GM23338 (cell line): ENCODE measurements at regions not wholly inside any gene's neighbourhood (a gene's known extent, or its start where the extent isn't known, plus 50 kb on each side); places are given as distances from the start of the nearest gene placed in this dataset.

Experiments used
- EZH2phosphoT487 ChIP-seq: fragments of 200-600 bp; sonication (generic); IDR thresholded peaks from one replicate; pipeline ENCODE4 v1.8.1; 2018; ENCODE audit warnings: antibody characterized with exemption; ENCODE audit not compliant: unreplicated experiment
- JUNB ChIP-seq: IDR thresholded peaks from one replicate; pipeline ENCODE4 v1.6.1; 2016; ENCODE audit warnings: antibody characterized with exemption; ENCODE audit not compliant: unreplicated experiment
- POLR2AphosphoS5 ChIP-seq: IDR thresholded peaks from 2 replicates; pipeline ENCODE4 v1.6.1; 2016; ENCODE audit warnings: antibody characterized with exemption, low read depth
- REST ChIP-seq: IDR thresholded peaks from one replicate; pipeline ENCODE4 v1.6.1; 2018; ENCODE audit warnings: antibody characterized with exemption; ENCODE audit not compliant: unreplicated experiment
- STAT1 ChIP-seq: IDR thresholded peaks from one replicate; pipeline ENCODE4 v1.6.1; 2016; ENCODE audit warnings: antibody characterized with exemption; ENCODE audit not compliant: unreplicated experiment
- ZNF462 ChIP-seq: fragments of 250-450 bp; sonication (Bioruptor Pico); IDR thresholded peaks from 2 replicates; pipeline ENCODE4 v1.5.0; 2020; ENCODE audit warnings: mild to moderate bottlenecking, moderate library complexity
- TF ChIP-seq, protein P1 (sequence below): IDR thresholded peaks from 2 replicates; pipeline ENCODE4 v1.6.1; 2016; ENCODE audit warnings: antibody characterized with exemption

GRCh38 chr14:95616745-95617144, 69.5 kb upstream of the TCL1B start (continued):
- TF ChIP-seq ZNF462 (CRISPR knock-in tag), result no peak
- TF ChIP-seq EZH2phosphoT487, result no peak
- TF ChIP-seq REST, result no peak
- no peak for TF ChIP-seq POLR2AphosphoS5
- TF ChIP-seq STAT1, result no peak
- TF ChIP-seq, protein P1, sequence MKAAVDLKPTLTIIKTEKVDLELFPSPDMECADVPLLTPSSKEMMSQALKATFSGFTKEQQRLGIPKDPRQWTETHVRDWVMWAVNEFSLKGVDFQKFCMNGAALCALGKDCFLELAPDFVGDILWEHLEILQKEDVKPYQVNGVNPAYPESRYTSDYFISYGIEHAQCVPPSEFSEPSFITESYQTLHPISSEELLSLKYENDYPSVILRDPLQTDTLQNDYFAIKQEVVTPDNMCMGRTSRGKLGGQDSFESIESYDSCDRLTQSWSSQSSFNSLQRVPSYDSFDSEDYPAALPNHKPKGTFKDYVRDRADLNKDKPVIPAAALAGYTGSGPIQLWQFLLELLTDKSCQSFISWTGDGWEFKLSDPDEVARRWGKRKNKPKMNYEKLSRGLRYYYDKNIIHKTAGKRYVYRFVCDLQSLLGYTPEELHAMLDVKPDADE, result no peak
- TF ChIP-seq JUNB, result no peak
